ES-I3 (cell line): ENCODE measurements at regions not wholly inside any gene's neighbourhood (a gene's known extent, or its start where the extent isn't known, plus 50 kb on each side); places are given as distances from the start of the nearest gene placed in this dataset.
"Not testable (repeated sequence)": the region's sequence is repeated elsewhere in the genome, so short reads cannot be mapped to it uniquely, and the experiment has no call there.

Source experiments
- H3K36me3 ChIP-seq: 2 replicates; pipeline ENCODE4 v1.6.1; 2013; ENCODE audit warnings: mild to moderate bottlenecking, low read length, control low read depth, moderate library complexity; ENCODE audit not compliant: insufficient read depth
- H3K4me1 ChIP-seq: 2 replicates; pipeline ENCODE4 v1.6.1; 2013; ENCODE audit warnings: mild to moderate bottlenecking, control low read depth, low read length; ENCODE audit not compliant: insufficient read depth
- H3K9ac ChIP-seq: 2 replicates; pipeline ENCODE4 v1.6.1; 2013; ENCODE audit warnings: low read depth, mild to moderate bottlenecking, low read length, moderate library complexity
- H3K9me3 ChIP-seq: 2 replicates; pipeline ENCODE4 v1.6.1; 2013; ENCODE audit warnings: mild to moderate bottlenecking, low read length, moderate library complexity; ENCODE audit not compliant: control insufficient read depth, insufficient read depth

DNA sequence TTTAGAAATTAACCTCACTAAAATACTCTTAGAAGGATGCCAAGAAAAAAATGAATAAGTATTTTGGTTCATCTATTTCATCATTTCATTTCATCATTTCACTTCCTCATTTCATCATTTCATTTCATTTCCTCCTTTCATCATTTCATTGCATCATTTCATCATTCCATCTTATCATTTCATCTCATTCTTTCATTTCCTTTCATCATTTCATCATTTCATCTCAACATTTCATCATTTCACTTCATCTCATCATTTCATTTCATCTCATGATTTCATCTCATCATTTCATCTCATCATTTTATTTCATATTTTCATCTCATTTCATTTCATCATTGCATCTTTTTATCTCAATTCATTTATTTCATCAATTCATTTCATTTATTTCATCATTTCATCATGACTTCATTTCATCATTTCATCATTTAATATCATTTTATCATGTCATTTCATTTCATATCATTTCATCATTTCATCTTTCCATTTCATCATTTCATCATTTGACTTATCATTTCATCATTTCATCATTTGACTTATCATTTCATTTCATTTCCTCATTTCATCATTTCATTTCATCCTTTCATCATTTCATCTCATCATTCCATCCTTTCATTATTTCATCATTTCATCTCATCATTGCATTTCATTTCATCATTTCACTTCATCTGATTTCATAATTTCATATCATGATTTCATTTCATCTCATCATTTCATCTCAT is 129.9 kb downstream of the ZNF92 start:
- Histone ChIP-seq H3K9ac (no peak overlapping the region), H3K4me1 (no peaks in the 10 kb centered on the region), H3K9me3 (no peaks in the 10 kb centered on the region), H3K36me3 (no peaks in the 10 kb centered on the region)

DNA sequence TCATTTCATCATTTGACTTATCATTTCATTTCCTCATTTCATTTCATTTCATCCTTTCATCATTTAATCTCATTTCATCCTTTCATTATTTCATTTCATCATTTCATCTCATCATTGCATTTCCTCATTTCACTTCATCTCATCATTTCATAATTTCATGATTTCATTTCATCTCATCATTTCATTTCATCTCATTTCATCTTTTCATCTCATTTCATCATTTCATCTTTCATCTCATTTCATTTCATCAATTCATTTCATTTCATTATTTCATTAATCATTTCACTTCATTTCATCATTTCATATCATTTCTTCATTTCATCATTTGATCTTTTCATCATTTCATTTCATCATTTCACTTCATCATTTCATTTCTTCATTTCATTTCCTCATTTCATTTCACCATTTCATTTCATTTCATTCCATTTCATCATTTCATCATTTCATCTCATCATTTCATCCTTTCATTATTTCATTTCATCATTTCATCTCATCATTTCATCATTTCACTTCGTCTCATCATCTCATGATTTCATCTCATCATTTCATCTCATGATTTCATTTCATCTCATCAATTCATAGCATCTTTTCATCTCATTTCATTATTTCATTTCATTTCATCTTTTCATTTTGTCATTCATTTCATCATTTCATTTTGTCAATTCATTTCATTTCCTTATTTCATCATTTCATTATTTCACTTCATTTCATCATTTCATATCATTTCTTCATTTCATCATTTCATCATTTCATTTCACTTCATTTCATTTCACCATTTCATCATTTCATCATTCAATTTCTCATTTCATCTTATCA is 131.1 kb downstream of the ZNF92 start:
- H3K4me1 ChIP-seq, H3K36me3 ChIP-seq, H3K9me3 ChIP-seq, H3K9ac ChIP-seq: not testable (repeated sequence)

DNA sequence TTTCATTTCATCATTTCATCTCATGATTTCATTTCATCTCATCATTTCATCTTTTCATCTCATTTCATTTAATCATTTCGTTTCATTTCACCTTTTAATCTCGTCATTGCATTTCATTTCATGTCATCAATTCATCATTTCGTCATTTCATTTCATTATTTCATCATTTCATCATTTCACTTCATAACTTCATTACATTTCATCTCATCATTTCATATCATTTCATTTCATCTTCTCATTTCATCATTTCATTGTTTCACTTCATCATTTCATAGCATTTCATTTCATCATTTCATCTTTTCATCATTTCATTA is 131.6 kb downstream of the ZNF92 start:
- H3K36me3 ChIP-seq, H3K9ac ChIP-seq, H3K4me1 ChIP-seq, H3K9me3 ChIP-seq: not testable (repeated sequence)

DNA sequence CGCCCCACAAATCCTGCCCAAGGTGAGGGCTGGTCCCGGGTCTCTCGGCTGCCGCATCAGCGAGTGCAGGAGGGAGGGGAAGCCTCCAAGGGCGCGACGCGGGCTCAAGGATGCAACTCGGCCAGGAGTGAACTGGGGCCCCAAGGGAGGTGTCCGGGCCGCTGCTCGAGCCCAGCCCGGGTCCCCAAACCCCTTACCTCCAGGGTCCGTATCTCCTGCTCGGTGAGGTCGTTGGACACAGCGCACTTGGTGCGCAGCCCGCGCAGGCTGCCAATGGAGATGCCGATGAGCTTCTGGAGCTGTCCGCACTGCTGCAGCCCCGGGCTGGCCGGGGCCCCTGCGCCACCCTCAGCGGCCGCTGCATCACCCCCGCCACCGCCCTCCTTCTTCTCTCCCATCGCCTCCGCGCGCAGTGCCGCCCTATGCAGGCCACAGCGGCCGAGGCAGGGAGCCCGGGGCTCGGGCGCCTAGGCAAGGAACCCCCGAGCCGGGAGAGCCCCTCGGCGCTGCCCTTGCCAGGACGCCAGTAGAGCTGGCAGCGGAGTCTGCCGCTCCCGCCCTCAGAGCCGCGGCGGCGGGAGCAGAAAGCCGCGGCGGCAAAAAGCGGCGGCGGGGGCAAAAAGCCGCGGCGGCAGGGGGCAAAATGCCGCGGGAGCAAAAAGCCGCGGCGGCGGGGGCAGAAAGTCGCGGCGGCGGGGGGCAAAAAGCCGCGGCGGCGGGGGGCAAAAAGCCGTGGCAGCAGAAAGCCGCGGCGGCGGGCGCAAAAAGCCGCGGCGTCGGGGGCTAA is 135.1 kb downstream of the ZNF92 start:
- not testable (repeated sequence) for H3K4me1 ChIP-seq
- H3K9ac ChIP-seq: peak overlapping the region; percentile 57; the same call in 1 of the 2 replicates

DNA sequence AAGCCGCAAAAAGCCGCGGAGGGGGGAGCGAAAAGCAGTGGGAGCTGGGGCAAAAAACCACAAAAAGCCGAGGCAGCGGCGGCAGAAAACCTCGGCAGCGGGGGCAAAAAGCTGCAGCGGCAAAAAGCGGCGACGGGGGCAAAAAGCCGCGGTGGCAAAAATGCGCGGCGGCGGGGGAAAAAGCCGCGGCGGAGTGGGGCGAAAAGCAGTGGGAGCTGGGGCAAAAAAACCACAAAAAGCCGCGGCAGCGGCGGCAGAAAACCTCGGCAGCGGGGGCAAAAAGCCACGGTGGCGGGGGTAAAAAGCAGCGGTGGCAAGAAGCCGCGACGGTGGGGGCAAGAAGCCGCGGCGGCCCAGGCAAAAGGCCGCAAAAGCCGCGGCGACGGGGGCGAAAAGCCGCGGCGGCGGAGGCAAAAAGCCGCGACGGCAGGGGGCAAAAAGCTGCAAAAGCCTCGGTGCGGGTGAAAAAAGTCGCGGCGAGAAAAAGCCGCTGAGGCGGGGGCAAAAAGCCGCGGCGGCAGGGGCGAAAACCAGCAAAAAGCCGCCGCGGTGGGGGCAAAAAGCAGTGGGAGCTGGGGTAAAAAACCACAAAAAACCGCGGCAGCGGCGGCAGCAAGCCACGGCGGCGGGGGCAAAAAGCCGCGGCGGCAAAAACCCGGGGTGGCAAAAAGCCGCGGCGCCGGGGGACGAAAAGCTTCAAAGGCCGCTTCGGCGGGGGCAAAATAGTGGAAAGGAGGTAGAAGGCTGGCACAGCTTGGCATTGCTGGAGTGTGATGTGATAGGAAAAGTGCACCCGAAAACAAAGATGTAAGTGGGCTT is 135.9 kb downstream of the ZNF92 start:
- H3K9me3 ChIP-seq: no peaks in the 10 kb centered on the region
- H3K4me1 ChIP-seq: no peaks in the 10 kb centered on the region
- H3K36me3 ChIP-seq: no peaks in the 10 kb centered on the region
- H3K9ac ChIP-seq: peak overlapping the region; percentile 57; the same call in 1 of the 2 replicates

More for the DNA sequence above, 135.1 kb downstream of the ZNF92 start:
- not testable (repeated sequence) for H3K36me3 ChIP-seq, H3K9me3 ChIP-seq

DNA sequence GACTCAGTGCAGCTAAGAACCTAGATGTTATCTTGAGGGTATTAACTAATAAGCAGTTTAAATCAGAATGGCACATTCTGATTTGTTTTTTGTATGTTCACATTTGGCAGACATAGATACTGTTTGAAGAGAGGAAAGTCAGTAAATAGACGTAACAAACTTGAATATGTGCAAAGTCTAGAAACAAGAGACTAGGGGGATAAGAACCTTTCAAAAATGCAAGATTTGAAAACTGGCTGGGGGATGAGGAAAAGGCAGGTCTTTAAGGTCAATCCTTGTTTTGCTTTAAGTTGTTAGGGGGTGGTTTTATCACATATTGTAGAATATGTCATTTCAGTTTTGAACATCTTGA is 136.5 kb downstream of the ZNF92 start:
- H3K9me3 ChIP-seq, H3K9ac ChIP-seq: not testable (repeated sequence)

DNA sequence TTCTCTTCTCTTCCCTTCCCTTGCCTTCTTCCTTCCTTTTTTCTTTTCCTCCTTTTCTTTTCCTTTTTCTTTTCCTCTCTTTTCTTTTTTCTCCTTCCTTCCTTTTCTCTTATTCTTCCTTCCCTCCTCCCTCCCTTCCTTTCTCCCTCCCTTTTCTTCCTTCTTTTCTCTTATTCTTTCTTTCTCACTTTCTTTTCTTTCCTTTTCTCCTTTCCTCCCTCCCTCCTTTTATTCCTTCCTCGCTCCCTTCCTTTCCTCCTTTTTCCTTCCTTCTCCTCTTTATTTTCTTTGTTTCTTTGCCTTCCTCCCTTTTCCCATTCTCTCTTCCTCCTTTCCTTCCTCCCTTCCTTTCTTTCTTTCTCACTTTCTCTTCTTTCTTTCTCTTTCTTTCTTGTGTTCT is 146.1 kb downstream of the ZNF92 start:
- H3K9ac ChIP-seq, H3K4me1 ChIP-seq, H3K9me3 ChIP-seq, H3K36me3 ChIP-seq: not testable (repeated sequence)

More for the DNA sequence above, 136.5 kb downstream of the ZNF92 start:
- H3K36me3 ChIP-seq, H3K4me1 ChIP-seq: not testable (repeated sequence)

DNA sequence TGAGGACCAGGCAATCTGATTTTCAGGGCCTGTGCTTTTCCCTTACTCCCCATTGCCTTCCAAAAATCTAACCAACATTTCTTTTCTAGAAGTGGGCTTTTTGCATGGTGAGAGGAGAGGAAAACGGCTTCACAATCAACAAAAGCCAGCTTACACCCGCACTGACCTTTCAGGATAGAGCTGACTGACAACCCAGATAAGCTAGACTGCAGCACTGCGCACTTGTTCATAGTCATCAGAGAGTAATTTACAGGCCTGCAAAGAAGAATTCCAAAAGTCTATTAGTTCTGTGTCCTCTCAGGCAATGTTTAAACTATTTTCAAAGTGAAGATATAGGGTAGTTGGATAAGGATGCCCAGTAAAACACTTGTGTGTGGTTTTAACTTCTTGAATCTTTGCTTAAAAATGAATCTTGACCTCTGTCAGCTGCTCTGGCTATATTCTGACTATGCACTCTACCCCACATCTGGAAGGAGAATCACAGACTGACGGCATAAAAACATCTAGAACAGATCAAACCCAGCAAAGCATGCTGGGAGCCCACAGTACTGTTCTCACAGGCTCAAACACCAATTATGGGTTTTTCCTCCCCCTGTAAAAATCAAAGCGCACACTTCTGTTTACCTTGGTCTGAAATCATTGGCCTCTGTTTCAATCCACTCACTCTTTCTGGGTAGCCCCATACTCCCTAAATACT is 172.0 kb downstream of the ZNF92 start:
- H3K9me3 ChIP-seq, H3K36me3 ChIP-seq: not testable (repeated sequence)

DNA sequence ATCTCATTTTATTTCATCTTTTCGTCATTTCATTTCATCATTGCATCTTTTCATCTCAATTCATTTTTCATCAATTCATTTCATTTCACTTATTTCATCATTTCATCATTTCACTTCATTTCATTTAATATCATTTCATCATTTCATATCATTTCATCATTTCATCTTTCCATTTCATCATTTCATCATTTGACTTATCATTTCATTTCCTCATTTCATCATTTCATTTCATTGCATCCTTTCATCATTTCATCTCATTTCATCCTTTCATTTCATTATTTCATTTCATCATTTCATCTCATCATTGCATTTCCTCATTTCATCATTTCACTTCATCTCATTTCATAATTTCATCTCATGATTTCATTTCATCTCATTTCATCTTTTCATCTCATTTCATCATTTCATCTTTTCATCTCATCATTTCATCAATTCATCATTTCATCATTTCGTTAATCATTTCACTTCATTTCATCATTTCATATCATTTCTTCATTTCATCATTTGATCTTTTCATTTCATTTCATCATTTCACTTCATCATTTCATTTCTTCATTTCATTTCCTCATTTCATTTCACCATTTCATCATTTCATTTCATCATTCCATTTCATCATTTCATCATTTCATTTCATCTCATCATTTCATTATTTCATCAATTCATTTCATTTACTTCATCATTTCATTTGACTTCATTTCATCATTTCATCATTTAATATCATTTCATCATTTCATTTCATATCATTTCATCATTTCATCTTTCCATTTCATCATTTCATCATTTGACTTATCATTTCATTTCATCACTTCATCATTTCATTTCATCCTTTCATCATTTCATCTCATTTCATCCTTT is 176.2 kb downstream of the ZNF92 start:
- H3K9me3 ChIP-seq, H3K36me3 ChIP-seq, H3K9ac ChIP-seq: not testable (repeated sequence)

More for the DNA sequence above, 172.0 kb downstream of the ZNF92 start:
- not testable (repeated sequence) for H3K9ac ChIP-seq, H3K4me1 ChIP-seq

DNA sequence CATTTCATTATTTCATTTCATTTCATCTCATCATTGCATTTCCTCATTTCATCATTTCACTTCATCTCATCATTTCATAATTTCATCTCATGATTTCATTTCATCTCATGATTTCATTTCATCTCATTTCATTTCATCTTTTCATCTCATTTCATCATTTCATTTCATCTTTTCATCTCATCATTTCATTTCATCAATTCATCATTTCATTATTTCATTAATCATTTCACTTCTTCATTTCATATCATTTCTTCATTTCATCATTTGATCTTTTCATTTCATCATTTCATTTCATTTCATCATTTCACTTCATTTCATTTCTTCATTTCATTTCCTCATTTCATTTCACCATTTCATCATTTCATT is 176.8 kb downstream of the ZNF92 start:
- H3K9ac ChIP-seq, H3K4me1 ChIP-seq, H3K9me3 ChIP-seq, H3K36me3 ChIP-seq: not testable (repeated sequence)

More for the DNA sequence above, 176.2 kb downstream of the ZNF92 start:
- not testable (repeated sequence) for H3K4me1 ChIP-seq

DNA sequence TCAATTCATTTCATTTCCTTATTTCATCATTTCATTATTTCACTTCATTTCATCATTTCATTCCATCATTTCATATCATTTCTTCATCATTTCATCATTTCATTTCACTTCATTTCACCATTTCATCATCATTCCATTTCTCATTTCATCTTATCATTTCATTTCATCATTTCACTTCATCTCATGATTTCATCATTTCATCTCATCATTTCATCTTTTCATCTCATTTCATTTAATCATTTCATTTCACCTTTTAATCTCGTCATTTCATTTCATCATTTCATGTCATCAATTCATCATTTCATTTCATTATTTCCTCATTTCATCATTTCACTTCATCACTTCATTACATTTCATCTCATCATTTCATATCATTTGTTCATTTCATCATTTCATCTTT is 177.4 kb downstream of the ZNF92 start:
- H3K9me3 ChIP-seq, H3K36me3 ChIP-seq, H3K4me1 ChIP-seq, H3K9ac ChIP-seq: not testable (repeated sequence)

DNA sequence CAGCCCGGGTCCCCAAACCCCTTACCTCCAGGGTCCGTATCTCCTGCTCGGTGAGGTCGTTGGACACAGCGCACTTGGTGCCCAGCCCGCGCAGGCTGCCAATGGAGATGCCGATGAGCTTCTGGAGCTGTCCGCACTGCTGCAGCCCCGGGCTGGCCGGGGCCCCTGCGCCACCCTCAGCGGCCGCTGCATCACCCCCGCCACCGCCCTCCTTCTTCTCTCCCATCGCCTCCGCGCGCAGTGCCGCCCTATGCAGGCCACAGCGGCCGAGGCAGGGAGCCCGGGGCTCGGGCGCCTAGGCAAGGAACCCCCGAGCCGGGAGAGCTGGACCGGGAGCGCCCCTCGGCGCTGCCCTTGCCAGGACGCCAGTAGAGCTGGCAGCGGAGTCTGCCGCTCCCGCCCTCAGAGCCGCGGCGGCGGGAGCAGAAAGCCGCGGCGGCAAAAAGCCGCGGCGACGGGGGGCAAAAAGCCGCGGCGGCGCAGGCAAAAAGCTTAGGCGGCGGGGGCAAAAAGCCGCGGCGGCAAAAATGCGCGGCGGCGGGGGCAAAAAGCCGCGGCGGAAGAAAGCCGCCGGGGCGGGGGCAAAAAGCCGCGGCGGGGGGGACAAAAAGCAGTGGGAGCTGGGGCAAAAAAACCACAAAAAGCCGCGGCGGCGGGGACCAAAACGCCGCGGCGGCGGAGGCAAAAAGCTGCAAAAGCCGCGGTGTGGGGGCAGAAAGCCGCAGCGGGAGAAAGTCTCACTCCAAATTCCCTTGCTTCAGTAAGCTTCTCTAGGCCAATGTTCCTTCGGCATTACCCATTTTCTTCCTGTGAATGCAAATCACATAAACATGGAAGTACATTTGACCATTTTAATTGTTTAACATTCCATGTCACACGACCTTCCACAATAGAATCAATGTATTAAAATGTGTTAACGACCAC is 181.2 kb downstream of the ZNF92 start:
- H3K4me1 ChIP-seq, H3K36me3 ChIP-seq, H3K9me3 ChIP-seq, H3K9ac ChIP-seq: not testable (repeated sequence)
